SKM-1 treated with dmso at 0.1 percent for 144 hours (cell line): ENCODE measurements at regions not wholly inside any gene's neighbourhood (a gene's known extent, or its start where the extent isn't known, plus 50 kb on each side); places are given as distances from the start of the nearest gene placed in this dataset.

Source experiments
- DNase-seq: peaks from one replicate; lab custom pipeline; 2025; ENCODE audit not compliant: unreplicated experiment; lab: John Stamatoyannopoulos, UW

GRCh38 chr1:39134768-39135333 lies 69.6 kb upstream of the MACF1 start:
- DNase-seq: no peak

DNA sequence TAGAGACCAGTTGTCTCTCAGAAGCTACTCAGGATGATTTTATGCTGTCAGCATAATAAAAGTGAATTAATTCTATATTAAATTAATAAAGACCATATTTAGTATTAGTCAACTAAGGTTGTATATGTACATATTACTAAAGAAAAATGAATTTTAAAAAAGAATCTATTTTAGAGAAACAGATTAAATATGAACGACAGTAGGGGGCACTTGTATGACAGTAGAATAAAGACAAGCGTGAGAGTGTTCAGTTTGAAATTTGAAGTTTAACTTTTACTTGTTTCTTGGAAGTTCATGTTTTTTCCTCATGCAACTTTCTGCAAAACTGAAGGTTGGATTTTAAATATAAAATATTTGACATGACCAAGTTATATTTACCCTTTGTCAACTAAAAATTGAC lies 67.9 kb upstream of the MACF1 start:
- DNase-seq: no peak

DNA sequence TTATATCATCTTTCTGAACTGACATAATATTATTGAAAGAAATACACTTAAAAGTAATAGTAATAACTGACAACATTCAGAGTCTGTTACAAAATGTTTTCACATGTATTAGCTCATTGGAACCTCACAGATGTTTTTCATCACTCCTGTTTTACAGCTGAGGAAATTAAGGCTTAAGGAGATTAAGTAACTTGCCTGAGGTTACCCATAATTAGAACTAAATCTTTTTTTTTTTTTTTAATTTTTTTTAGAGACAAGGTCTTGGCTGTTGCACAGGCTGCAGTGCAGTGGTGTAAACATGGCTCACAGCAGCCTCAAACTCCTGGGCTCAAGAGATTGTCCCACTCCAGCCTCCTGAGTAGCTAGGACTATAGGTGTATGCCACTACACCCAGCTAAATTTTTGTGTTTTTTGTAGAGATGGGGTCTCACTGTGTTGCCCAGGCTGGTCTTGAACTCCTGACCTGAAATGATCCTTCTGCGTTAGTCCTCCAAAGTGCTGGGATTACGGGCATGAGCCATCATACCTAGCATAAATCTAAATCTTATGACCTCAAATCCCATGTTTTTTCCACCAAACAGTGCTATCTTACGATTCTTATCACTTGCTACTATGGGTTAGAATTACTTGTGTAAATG lies 64.7 kb upstream of the MACF1 start:
- no peak for DNase-seq

DNA sequence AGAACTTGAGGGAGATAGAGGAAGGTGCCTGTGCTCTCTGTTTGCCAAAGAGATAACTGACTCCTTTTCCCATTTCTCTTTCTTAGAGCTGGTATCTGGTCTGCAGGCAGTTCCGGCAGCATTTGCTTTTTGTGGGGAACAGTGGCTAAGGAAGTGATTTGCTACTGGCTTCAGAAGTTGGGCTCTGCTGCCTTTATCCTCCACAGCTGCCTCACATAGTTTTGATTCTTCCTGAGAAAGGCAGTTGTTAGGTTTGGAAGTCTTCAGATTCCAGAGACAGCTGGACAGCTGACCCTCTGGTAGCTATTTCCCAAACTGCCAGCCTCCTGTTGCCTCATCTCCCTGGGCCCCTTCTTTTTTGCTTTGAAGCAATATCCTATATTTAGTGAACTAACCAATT lies 62.6 kb upstream of the MACF1 start:
- no peak for DNase-seq

DNA sequence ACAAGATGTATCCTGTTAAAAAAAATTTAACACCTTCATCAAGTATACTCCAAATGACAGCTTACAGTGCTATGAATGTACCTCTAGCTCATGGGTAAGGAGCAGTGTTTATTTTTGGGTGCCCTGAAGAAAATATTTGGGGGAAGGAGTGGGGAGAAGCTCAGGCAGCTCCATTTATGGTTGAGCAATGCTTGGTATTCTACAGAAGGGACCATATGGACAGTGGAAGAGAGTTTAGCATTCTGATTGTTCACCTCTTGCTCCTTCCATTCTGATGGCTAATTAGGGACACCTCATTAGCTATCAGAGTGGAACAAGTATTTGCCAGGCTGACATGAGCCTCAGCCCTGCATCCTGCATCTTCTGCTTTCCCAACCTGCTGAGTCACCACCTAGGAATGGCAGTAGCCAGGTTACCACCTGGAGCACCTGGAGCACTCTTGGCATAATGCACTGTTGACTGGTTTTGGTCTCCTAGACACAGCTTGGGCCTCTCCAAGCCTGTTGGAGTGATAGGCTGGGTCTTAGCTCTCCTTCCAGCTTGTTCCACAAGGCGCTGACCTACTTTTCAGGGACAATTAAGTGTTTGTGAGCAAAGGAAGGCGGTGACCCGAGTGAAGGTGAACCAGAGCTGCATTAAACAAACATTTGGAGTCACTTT lies 62.0 kb upstream of the MACF1 start:
- DNase-seq: no peak

- no peak for DNase-seq
These were observed 59.6 kb upstream of the MACF1 start for GRCh38 chr1:39144924-39145323.

DNA sequence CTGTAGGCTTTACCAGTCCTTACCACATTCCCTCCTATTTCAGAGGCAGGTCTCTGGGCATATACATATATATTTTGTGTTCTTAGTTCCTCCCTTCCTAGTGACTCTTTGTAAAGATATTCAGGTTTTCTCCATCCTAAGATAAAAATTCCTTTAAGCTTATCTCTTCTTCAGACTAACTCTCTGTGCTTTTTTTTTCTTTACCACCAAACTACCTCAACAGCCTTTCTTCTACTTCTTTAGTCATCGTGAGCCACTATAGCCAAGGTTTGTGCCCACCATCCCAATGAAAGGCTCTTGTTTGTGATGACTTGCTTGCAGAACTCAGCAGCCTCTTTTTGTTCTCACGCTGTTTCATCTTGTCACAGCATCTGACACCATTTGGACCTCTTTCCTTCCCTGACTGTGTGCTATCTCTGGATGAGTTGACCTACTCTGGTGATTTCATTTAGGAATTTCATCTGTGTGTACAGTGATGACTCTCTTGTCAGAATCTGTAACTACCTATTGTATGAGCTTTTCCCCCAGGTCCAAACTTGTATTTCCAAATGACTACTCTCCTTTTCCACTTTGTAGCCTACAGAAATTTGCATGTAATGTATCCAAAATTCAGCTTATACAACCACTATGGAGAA lies 59.0 kb upstream of the MACF1 start:
- no peak for DNase-seq

DNA sequence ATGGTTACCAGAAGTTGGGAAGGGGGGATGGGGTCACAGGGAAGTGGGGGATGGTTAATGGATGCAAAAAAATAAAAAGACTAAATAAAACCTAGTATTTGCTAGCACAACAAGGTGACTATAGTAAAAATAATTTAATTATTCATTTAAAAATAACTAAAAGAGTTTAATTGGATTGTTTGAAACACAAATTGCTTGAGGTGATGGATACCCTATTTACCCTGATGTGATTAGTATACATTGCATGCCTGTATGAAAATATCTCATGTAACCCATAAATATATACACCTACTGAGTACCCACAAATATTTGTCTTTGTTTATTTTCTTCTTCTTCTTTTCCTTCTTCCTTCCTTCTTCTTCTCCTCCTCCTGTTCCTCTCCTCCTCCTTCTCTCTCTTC lies 57.8 kb upstream of the MACF1 start:
- no peak for DNase-seq

DNA sequence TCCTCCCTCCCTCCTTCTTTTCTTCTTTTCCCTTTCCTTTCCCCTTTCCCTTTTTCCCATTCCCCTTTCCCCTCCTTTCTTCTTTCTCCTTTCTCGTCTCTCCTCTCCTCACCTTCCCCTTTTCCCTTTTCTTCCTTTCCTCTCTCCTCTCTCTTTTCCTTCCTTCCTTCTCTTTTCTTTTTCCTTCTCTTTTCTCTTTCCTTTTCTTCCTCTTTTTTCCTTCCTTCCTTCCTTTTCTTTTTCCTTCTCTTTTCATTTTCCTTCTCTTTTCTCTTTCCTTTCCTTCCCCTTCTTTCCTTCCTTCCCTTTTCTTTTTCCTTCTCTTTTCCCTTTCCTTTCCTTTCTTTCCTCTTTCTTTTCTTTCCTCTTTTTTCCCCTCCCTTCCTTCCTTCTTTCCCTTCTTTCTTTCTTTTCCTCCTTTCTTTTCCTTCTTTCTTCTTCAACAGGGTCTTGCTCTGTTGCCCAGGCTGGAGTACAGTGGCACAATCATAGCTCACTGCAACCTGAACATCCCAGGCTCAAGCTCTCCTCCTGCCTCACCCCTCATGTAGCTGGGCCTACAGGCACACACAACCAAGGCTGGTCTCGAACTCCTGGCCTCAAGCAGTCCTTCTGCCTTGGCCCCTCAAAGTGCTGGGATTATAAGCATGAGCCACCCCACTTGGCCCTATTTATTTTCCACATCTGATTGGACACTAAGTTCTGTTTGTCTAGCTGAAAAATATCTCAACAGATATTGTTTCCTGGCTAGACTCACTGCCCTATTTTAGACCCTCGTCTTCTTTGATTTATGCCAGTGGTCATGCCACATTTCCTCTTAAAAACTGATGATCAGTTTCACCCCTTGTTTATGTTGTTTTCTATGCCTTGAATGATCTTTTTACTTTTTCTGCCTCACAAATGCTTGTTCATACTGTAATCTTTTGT lies 57.1 kb upstream of the MACF1 start:
- DNase-seq: no peak

DNA sequence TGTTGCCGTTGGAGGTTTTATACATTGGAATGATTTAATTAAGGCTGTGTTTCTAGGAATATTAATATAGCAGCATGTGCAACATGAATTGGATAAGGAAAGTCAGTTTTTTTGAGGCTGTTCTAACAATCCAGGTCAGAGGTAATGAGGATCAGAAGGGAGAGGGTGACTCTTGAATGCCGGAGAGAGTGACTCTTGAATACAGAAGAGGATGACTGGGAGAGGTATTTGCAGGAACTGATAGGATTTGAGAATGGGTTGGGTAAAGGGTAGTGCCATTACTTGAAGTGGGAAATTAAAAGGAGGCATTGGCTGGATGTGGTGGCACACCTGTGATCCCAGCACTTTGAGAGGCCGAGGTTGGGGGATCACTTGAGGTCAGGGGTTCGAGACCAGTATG lies 55.6 kb upstream of the MACF1 start:
- DNase-seq: no peak

GRCh38 chr1:39149509-39149908 lies 55.0 kb upstream of the MACF1 start:
- DNase-seq: no peak

DNA sequence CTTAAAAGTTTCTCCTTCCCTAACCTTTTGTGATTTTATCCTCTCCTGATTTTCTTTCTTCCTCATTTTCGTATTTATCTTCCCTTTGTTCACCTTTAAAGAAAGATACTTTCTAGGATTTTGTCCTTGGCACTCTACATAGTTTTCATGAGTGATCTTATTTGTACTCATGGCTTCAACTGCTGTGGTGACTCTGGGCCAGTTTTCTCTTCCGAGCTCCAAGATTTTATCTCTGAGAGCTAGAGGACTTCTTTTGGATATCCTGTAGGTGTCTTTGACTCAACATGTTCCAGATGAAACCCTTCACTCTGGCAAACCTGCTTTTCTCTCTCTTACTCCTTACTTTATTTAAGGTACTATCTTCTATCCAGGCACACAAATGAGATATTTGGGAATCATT lies 53.7 kb upstream of the MACF1 start:
- no peak for DNase-seq

GRCh38 chr1:39151267-39151666 lies 53.2 kb upstream of the MACF1 start:
- no peak for DNase-seq

GRCh38 chr1:39152923-39153322 lies 51.6 kb upstream of the MACF1 start:
- DNase-seq: no peak

DNA sequence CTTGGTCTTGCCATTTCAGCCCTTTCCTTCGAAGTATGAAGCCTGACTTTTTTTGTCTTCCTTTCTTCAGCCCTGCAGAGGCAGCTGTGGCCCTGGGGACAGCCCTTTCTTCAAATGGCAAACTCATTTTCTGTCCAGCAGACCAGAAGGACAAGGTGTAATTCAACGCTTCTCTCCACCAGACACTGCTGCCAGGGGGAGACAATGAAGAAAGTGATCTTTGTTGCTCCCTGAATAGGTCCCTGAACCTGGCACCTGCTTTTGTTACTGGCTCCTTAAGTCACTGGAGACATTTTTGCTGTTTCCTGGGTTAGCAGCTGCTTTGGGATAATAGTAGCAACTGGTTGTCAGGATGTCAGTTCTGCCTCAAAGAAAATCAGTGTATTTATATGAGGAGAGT lies 50.8 kb upstream of the MACF1 start:
- no peak for DNase-seq

GRCh38 chr1:39154553-39155421 lies 49.7 kb upstream of the MACF1 start:
- no peak for DNase-seq
